ENCODE measurements at regions not wholly inside any gene's neighbourhood (a gene's known extent, or its start where the extent isn't known, plus 50 kb on each side); places are given as distances from the start of the nearest gene placed in this dataset.
A peak's percentile ranks its signal among the peaks of the same experiment; 100 is the strongest.

DNA sequence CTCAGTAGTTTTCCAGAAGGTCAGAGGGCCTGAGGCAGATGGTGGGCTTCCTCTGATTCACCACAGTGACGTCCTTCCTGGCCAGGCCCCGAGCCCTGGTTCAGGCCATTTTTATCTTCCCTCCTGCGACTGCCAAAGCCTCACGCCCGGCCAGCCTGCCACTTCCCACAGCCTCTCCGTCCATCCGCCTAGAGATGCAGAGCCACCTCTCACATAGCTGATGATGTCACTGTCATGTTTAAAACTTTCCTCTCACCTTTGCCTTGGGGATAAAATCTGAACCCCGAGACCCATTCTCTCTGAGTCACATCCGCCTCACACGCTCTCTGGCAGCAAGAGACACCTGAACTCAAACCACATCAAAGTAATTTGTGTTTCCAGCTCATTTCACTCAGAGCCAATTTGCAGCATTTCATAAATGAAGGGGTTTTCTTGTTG is 175.3 kb downstream of the QDPR start:
- DNase-seq (ENCODE audit: low spot score) = no peak

DNA sequence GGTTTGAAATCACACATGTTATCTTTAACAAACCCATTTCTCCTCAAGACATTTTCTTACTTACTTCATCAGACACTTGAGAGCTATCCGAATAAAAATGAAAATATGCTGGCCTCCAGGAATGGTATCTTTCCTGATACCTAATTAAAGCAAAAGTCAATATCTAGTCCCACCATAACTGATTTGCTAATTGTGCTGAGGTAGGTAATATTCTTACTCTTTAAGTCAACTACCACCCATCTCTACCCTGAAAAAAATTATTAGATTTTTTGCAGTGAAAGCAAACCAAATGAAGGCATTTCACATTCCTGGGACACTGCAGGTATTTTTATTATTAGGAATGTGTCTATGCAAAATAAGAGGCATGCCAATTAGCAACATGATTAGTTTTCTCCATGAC is 175.8 kb downstream of the QDPR start:
- no peak for DNase-seq (ENCODE audit: low spot score)

DNA sequence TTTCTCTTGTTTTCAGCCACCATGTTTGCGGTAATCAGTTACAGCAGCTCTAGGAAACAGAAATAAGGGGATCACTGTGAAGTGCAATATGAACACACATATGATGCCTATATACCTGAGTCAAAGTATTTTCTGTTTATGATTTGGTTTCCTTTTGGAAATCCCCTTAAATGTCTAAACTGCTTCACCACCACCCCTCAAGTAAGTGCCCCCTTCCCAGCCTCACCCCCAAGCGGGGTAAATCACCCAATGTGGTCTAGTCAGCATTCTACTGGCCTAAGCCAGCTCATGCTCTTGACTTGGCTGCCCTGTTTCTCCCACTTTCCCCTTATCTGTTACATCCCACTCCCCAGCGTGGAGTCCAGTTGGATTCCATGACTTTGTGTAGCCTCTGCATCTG is 176.5 kb downstream of the QDPR start:
- DNase-seq (ENCODE audit: low spot score) = no peak

DNA sequence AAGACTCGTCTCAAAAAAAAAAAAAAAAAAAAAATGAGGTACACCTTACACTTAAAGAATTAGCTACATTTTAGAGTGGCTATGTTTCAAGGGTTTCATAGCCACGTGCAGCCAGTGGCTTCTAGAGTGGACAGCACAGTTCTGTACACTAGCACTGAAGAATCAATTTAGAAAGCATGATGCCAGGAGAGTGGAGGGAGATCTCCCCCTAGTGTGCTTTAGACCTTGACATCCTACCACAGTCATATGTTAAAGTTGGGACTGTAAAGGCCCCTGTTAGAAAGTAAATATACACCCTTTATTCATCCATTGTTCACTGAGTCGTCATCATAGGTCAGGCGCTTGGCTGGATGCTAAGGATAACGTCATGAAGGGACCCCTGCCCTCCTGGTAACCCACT is 179.4 kb downstream of the QDPR start:
- DNase-seq (ENCODE audit: low spot score) = no peak

DNA sequence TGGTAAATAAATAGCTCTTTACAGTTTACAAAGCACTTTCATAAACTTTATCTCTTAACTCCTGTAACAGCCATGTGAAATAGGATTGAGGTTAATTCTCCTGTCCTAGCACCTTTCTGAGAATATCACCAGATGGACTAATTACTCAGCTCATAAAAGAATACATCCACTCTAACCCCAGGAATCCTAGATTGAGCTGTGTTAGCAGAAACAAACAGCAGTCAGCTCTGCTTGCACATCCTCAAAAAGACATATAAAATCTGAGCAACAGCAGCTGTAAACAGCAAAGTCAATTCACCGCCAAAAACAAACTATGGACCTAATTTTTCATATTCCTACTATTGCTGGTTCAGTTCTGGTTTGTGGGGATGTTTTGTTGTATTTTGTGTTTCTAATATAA is 182.8 kb downstream of the QDPR start:
- no peak for DNase-seq (ENCODE audit: low spot score)

DNA sequence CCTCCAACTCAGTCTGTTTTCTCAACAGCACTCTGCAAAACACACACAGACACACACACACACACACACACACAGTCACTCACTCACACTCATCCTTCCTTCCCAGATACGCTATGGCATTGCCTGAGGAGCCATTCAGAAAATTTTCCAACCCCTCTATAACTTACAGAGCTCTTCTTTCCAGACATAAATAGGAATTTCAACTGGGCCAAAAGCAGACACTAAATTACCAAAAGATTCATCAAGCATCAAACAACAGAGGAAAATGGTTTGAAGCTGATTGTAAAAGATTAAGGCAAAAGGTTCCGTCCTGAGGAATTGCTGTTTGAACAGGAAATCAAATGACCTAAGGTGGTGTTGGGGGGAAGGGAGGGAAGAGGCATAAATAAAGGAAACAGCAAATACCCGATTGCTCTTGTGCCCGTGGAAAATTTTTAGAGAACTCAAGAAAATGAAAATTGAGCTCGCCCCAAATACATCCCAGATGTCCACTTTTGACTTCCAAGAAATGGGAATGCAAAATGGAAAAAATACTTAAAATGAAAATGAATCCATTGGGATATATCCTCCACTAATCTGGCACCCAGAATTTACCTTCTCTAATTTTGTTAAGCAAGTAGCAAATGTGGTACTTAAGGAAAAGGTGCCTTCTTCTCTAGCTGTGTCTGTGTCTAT is 183.6 kb downstream of the QDPR start:
- no peak for DNase-seq (ENCODE audit: low spot score)

DNA sequence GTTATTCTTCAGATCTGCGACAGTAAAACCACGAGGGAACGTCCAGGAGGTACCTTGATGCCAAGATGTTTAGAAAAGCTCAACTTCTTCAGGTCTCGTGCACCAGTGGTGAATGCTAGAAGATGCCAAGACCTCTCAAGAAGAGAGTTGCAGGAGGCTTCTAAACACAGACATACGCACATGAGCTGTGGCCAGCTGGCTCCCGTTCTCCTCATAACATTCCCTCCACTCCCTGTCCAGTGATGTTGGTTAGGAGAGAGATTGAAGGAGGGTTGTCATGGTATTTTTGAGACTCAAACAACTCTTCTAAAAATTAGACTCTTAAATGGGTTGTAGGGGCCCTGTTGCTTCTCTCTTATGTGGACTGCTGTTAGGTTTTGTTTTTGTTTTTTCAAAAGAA is 184.3 kb downstream of the QDPR start:
- no peak for DNase-seq (ENCODE audit: low spot score)

DNA sequence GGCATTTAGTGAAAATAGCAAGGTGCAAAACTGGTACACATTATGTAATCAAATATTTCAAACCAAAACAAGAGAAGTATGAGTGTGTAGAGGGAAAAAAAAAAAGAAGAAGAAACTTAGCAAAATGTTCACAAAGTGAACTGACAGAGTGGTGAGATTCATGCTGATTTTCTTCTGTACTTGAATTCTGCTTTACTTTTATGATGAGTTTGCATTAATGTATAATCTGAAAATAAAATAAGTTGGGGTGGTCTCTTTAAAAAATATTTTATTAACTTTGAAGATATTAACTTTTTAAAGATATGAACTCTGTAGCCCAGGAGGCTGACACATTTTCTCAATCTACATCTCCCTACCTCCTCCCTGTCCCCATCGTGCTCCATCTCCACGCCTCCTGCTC is 185.1 kb downstream of the QDPR start:
- no peak for DNase-seq (ENCODE audit: low spot score)

DNA sequence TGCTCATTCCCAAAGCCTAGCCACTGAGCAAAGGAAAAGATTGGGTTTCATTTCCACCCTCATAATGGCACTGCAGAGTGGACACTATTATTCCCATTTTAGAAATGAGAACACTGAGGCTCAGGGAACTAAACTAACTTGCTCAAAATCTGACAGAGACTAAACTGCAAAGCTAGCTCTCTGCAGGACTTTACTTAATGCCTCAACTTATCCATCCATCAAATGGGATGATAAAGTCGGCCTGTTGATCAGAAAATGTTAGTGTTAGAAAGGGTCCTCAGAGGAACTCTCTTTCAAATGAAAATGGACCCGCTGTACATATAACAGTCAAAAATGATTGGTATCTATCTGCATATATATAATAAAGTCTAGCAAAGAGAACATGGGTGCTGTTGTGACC is 186.8 kb downstream of the QDPR start:
- no peak for DNase-seq (ENCODE audit: low spot score)

DNA sequence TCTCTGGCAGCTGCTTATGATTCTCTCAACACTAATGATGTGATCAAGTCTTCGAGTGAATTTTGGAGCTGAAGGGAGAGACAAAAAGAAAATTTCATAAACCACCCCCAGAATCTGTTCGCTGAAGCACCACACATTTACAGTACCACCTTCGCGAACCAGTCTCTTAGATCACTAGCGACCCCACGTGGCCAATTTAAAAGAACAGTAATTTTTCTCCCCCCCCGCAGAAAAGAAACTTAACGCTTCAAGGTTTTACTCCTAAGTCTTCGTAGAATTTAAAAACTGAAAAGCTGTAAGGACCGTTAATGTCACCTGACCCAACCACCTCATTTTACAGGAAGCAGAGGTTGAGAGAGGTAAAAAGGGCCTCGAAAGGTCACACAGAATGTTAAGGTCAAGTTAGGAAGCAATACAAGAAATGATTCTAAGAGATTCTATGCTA is 187.5 kb downstream of the QDPR start:
- DNase-seq (ENCODE audit: low spot score) = peak; percentile 58

DNA sequence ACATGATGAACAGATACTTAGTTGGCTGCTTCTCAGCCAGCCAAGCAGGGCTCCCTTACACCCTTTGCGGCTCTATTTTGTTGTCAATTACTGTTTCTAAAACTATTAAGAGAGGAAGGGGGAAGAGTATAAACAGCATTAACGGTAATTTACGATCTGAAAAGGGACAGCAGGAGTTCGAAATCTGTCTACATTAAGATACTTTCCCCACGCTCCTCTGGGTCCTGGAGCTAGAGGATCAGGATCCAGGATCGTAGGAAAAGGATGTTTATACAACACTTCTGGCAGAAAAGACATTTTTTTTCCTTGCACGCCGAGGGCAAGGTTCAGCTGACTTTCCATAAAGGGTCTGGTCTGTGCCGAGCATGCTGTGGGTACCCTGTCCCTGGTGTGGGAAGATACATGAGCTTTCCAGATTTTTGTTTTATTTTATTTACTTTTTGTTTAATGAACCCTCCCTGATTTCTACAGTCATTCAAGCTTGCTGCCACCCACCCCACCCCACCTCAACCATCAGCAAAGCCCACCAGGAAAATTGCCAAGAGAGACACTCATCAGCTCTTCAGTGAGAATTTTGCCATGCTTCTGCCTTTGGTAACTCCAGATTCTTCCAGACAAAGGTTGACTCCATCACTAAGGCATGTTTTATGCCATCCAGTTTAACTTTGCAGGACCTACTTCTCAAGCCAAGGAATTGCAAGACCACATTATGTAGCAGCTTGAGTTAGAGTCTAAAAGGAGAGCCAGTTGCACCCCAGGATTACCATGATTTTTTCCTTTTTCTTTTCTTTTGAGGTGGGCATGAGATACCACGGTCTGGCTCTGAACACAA is 188.1 kb downstream of the QDPR start:
- no peak for DNase-seq (ENCODE audit: low spot score)

DNA sequence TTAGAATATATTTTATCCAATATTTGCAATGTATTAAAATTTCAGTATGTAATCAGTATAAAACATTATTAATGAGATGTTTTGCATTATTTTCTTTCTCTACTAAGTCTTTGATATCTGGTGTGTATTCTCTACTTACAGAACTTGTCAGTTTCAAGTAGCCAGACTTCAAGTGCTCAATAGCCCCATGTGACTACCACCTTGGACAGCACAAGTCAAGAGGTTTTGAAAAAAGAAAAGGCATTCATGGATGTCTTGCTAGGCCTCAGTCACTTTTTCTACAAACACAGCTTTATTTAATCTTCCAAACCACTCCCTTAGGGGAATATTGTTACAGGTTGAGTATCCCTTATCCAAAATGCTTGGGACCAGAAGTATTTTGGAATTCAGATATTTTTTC is 189.4 kb downstream of the QDPR start:
- DNase-seq (ENCODE audit: low spot score) = no peak

DNA sequence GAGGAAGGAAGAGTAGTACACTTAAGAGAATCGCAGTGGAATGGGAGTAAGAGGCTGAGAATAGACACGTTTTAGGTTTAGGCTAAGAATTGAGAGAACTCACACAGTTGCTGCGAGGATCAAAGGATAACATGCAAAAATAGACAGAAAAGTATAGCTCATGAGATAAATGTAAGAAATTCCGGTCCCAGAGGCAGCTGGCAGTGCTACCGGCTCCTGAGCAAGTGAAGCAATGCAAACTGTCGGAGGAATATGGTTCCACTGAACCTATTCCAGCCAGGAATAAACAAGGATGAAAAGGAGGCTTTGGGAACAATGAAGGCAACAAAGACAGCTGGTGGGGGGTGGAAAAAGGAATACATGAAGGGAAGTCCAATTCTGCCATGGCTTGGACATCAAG is 191.8 kb downstream of the QDPR start:
- no peak for DNase-seq (ENCODE audit: low spot score)

DNA sequence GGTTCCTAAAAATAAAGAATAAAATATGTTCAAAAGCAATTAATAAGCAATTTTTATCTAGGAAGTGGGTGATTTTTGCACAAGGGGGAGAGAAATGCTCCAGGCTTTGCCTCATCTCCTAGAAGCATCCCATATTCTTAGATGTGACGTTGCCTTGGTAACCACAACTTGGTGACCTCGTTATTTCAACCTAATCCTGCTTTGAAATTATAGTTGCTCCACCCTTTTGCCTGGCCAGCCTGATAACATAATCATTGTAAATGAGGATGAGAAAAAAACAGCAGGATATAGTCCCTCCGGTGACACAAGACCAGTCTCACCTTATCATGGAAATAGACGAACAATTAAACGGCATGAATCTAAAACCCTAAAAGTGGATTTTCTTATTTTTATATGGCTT is 194.4 kb downstream of the QDPR start:
- DNase-seq (ENCODE audit: low spot score) = no peak

DNA sequence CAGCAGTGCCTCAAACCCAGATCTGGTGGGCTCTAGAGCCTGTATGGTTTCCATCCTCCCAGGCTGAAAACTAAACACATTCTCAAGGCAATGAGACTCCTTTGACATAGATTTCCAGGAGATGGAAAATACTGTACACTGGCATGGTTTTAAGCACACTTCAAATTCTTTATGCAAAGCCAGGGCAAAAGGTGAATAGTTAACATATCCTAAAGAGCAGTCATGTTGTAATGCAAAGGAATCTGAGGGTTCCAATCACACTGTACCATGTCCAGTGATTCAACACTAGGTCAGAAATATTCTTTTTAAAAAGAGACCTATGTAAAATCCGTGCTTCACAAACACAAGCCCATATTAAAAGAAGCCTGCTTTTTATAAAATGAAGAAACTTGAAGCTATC is 195.3 kb downstream of the QDPR start:
- DNase-seq (ENCODE audit: low spot score) = no peak

DNA sequence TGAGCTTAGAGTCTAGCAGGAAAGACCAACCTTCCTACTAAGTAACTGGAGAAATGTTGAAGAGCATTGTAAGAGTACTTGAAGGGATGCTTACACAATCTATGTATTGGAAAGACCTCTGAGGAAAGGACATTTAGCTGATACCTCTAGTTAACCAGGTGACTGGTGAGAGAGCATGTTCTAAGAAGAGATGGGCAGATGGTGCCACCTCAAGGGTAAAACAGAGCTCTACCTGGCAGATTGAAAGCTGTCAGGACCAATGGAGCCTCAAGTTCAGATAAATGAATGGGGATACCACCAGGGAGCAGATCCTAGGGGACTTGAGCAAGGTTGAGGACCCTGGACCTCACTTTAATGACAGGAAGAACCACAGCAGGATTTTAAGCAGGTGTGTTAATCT is 196.4 kb downstream of the QDPR start:
- DNase-seq (ENCODE audit: low spot score) = no peak

DNA sequence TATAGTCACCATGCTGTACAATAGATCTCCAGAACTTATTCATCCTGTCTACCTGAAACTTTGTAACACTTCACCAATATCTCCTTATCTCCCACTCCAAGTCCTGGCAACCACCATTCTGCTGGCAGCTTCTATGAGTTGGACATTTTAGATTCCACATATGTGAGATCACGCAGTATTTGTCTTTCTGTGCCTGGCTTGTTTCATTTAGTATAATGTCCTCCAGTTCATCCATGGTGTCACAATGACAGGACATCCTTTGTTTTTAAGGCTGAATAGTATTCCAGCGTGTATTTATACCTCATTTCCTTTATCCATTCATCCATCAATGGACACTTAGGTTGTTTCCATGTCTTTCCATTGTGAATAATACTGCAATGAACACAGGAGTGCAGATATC is 198.7 kb downstream of the QDPR start:
- DNase-seq (ENCODE audit: low spot score) = no peak

DNA sequence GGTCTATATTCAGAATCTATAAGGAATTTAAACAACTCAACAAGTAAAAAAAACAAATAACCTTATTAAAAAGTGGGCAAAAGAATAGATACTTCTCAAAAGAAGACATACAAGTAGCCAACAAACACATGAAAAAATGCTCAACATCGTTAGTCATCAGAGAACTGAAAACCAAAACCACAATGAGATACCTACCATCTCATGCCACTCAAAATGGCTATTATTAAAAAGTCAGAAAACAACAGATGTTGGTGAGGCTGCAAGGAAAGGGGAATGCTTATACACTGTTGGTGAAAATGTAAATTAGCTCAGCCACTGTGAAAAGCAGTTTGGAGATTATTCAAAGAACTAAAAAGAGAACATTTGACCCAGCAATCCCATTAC is 201.6 kb downstream of the QDPR start:
- DNase-seq (ENCODE audit: low spot score) = no peak

DNA sequence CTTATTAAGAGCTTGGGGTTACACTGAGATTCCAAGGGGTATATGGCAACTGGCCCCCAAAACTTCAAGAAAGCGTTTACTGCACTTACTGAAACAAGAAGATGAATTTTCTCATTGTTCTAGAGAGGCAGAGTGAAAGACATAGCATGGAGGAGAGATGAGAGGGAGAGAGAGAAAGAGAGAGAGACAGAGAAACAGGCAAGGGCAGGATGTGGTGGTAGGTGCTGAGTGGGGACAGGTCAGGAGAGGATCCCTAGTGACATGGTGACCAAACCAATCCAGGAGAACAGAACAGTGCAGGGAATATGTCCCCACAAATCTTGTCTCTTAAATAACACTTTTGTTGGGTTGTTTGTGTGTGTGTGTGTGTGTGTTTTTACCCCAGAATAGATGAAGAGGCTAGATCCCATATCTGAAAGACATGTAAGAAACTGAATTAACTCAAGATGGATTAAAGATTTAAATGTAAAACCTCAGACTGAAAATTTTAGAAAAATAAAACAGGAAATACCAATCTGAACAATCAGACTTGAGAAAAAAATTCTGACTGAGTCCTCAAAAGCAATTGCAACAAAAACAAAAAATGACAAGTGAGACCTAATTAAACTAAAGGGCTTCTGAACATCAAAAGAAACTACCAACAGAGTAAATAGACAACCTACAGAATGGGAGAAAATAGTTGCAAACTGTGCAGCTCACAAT is 202.2 kb downstream of the QDPR start:
- no peak for DNase-seq (ENCODE audit: low spot score)

DNA sequence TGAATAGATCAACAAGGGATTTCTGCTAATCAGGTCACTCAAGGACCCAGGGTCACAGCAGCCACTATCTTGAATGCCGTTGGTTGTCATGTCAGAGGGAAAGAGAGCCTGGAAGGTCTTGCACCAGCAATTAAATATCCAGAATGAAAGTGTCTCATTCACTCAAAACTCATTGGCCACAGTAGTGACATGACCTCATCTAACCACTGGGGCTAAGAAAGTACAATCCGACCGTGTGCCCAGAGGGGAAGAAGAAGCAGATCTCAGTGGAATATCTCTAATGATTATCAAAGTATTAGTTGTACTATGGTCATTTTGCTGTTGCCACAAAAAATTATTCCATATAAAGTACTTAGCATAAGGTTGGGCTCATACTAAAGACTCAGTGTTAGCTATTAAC is 210.0 kb downstream of the QDPR start:
- no peak for DNase-seq (ENCODE audit: low spot score)

DNA sequence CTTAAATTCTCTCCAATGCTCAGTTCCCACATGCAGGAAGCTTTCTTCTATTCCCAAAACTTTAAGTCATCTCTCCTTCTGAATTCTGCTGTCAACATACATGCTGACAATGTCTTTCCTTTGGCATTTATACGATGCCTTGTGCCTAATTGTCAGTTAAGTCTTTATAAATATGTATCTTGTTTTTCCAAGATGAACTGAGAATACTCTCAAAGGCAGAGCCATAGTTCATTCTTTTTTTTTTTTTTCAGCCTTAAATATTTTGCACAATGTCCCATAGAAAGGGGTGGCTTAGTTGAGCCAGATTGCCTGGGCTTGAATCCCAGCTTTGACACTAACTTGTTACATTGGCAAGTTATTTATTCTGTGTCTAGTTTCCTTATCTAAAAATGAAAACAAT is 210.6 kb downstream of the QDPR start:
- DNase-seq (ENCODE audit: low spot score) = no peak

DNA sequence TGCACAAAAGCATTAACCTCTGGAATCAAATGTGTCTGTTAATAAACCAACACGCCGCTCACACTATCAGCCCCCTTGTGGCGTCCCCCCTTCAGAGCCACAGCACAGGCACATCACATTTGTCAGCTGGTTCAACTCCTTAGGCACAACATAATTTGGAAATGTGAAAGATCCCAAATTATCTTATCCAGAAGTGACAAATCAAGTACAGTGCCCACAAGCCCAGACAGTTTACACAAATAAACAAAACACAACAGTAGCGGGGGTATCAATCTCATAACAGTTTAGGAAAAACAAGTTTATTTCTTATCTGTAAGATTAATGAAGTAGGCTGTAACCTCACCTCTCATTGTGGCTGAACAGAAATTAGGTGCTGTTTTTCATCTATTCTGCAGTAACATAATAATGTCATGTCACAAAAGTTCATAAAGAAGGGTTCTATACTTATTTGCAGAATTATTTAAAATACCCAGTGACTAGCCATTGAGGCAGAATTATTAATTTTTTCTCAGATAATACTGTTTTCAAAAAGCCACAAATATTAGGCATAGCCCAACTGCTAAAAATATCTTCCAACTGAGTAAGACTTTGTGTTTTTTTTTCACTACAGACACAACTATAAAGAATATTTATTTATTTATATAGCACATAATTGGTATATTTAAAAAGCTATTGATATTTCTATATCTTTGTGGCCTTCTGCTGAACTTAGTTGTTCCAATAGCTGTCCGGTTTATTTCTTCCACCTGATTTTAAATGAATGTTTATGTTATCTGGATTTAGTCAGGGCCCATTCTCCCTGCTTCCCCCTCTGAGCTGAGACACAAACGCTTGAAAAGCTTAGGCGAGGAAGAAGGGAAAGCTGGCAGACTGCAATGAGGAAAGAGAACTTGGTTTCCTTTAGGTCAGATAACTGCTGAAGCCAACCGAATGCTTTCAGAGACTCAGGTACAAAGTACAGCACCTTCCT is 214.7 kb downstream of the QDPR start:
- DNase-seq (ENCODE audit: low spot score) = no peak

All from NAMALWA (cell line).